ENCODE measurements at regions not wholly inside any gene's neighbourhood (a gene's known extent, or its start where the extent isn't known, plus 50 kb on each side); places are given as distances from the start of the nearest gene placed in this dataset.

- TF ChIP-seq RCOR1 (IDR thresholded peaks at IDR 0.05; ENCODE audit: low read length) = no peak
- no peak for TF ChIP-seq CTCF (IDR thresholded peaks at IDR 0.05)
- TF ChIP-seq JUND (IDR thresholded peaks at IDR 0.05) = no peak
- TF ChIP-seq, protein P1, sequence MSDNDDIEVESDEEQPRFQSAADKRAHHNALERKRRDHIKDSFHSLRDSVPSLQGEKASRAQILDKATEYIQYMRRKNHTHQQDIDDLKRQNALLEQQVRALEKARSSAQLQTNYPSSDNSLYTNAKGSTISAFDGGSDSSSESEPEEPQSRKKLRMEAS (IDR thresholded peaks at IDR 0.05; ENCODE audit: low read depth) = no peak
- TF ChIP-seq YY1 (IDR thresholded peaks at IDR 0.05; ENCODE audit: low read depth) = no peak
- no peak for TF ChIP-seq POLR2AphosphoS5 (IDR thresholded peaks at IDR 0.05; ENCODE audit: low read depth, low read length)
These were observed 302.5 kb downstream of the RAB28 start for GRCh38 chr4:13181681-13182080.
